GM21526 (cell line): ENCODE measurements at regions not wholly inside any gene's neighbourhood (a gene's known extent, or its start where the extent isn't known, plus 50 kb on each side); places are given as distances from the start of the nearest gene placed in this dataset.
"Not testable (repeated sequence)": the region's sequence is repeated elsewhere in the genome, so short reads cannot be mapped to it uniquely, and the experiment has no call there.

Source experiments
- ATAC-seq: cut with Tn5 transposase; IDR thresholded peaks from one replicate; pipeline ENCODE4 v1.9.1; 2021; ENCODE audit warnings: moderate library complexity; ENCODE audit not compliant: unreplicated experiment, low FRiP score

GRCh38 chr15:36406911-36407310 is 172.5 kb upstream of the CDIN1 start:
- no peak for ATAC-seq

GRCh38 chr15:36407647-36408046 is 171.8 kb upstream of the CDIN1 start:
- ATAC-seq = no peak

- ATAC-seq = no peak
These were observed 169.6 kb upstream of the CDIN1 start for GRCh38 chr15:36409819-36410218.

- ATAC-seq = no peak
These were observed 164.8 kb upstream of the CDIN1 start for GRCh38 chr15:36414670-36415069.

GRCh38 chr15:36415643-36416042 is 163.8 kb upstream of the CDIN1 start:
- ATAC-seq = no peak

- ATAC-seq = no peak
These were observed 156.8 kb upstream of the CDIN1 start for GRCh38 chr15:36422631-36423030.

GRCh38 chr15:36426691-36427090 is 152.7 kb upstream of the CDIN1 start:
- no peak for ATAC-seq

- ATAC-seq = no peak
These were observed 151.2 kb upstream of the CDIN1 start for GRCh38 chr15:36428102-36428845.

- no peak for ATAC-seq
These were observed 149.7 kb upstream of the CDIN1 start for GRCh38 chr15:36429707-36430106.

- no peak for ATAC-seq
These were observed 149.1 kb upstream of the CDIN1 start for GRCh38 chr15:36430280-36430679.

GRCh38 chr15:36430726-36431265 is 148.6 kb upstream of the CDIN1 start:
- no peak for ATAC-seq

GRCh38 chr15:36432161-36432560 is 147.3 kb upstream of the CDIN1 start:
- no peak for ATAC-seq

- no peak for ATAC-seq
These were observed 145.2 kb upstream of the CDIN1 start for GRCh38 chr15:36434177-36434576.

GRCh38 chr15:36438499-36438898 is 140.9 kb upstream of the CDIN1 start:
- ATAC-seq = no peak

GRCh38 chr15:36447373-36447772 is 132.1 kb upstream of the CDIN1 start:
- no peak for ATAC-seq

GRCh38 chr15:36448418-36448817 is 131.0 kb upstream of the CDIN1 start:
- no peak for ATAC-seq

GRCh38 chr15:36449084-36449661 is 130.3 kb upstream of the CDIN1 start:
- no peak for ATAC-seq

- ATAC-seq = no peak
These were observed 129.7 kb upstream of the CDIN1 start for GRCh38 chr15:36449662-36450145.

- ATAC-seq = not testable (repeated sequence)
These were observed 125.2 kb upstream of the CDIN1 start for GRCh38 chr15:36454244-36454643.

- no peak for ATAC-seq
These were observed 121.0 kb upstream of the CDIN1 start for GRCh38 chr15:36458411-36458810.

GRCh38 chr15:36465304-36465703 is 114.1 kb upstream of the CDIN1 start:
- no peak for ATAC-seq

- no peak for ATAC-seq
These were observed 110.7 kb upstream of the CDIN1 start for GRCh38 chr15:36468746-36469145.
